ENCODE measurements at regions not wholly inside any gene's neighbourhood (a gene's known extent, or its start where the extent isn't known, plus 50 kb on each side); places are given as distances from the start of the nearest gene placed in this dataset.

DNA sequence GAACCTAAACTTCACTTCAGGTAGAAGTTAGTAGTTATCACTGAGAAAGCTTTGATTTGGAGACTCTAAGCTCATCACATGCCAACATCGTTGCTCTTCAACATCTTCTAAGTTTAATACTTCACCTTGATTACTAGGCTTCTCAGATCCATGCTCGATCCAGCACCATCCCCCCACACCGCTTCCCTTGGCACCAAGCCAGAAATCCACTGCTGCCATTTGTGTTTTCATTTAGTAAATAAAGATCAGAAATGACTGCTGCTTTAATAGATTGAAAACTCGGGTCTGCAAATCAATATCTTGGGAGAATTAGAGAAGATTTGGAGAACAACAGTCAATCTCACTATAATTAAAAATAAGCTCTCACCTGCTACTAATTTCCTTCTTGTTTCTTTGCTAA lies 214.7 kb upstream of the NR4A3 start:
- no peak for TF ChIP-seq CTCF (conservative IDR thresholded peaks at IDR 0.05; ENCODE audit: low read depth, low read length)
- no peak overlapping the region for H3K4me3 ChIP-seq (ENCODE audit: low read depth, low read length)
- no peak for DNase-seq (ENCODE audit: low read depth)

DNA sequence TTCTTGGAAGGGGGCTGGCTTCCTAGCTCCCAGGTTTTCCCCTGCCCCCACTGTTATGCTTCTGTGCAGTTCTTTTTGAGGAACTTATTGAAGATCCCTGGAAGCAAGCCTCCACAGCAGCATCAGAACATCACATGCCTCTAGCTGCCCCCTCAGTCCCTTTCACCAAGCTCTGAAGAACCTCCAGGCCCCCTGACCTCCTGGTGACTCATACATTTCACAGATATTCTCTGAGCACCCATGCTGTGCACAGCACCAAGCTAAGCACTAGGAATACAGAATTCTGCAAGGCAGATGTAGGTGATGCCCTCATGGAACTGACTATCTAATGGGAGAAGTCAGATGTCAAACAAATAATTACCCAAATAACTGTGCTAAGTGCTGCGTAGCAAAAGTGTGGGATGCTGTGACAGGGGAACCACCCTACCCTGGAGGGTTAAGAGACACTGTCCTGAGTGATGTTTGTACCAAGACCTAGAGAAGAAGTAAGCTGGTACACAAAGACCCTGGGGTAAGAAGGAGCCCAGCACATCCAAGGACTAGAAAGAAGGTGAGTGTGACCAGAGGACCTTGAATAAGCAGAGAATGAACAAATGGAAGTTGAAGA lies 213.7 kb upstream of the NR4A3 start:
- no peak overlapping the region for H3K4me3 ChIP-seq (ENCODE audit: low read depth, low read length)
- no peak for TF ChIP-seq CTCF (conservative IDR thresholded peaks at IDR 0.05; ENCODE audit: low read depth, low read length)
- DNase-seq (ENCODE audit: low read depth) = peak; percentile 95

- no peak for DNase-seq (ENCODE audit: low read depth)
- H3K4me3 ChIP-seq (ENCODE audit: low read depth, low read length) = no peak overlapping the region
- TF ChIP-seq CTCF (conservative IDR thresholded peaks at IDR 0.05; ENCODE audit: low read depth, low read length) = no peak
Measured at GRCh38 chr9:99614341-99614740, 207.3 kb upstream of the NR4A3 start.

GRCh38 chr9:99621040-99621439 lies 200.6 kb upstream of the NR4A3 start:
- no peak for TF ChIP-seq CTCF (conservative IDR thresholded peaks at IDR 0.05; ENCODE audit: low read depth, low read length)

DNA sequence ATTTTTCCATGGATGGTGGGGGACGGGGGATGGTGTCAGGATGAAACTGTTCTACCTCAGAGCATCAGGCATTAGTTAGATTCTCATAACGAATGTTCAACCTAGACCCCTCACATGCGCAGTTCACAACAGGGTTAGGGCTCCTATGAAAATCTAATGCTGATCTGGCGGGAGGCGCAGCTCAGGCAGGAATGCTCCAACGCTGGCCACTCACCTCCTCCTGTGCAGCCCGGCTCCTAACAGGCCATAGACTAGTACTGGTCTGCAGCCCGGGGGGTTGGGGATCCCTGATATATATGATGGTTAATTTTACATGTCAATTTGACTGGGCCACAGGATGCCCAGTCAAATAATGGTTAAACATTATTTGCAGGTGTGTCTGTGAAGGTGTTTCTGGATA lies 199.0 kb upstream of the NR4A3 start:
- TF ChIP-seq CTCF (conservative IDR thresholded peaks at IDR 0.05; ENCODE audit: low read depth, low read length) = no peak
- H3K4me3 ChIP-seq (ENCODE audit: low read depth, low read length) = no peak overlapping the region
- DNase-seq (ENCODE audit: low read depth) = no peak

More at GRCh38 chr9:99621040-99621439, 200.6 kb upstream of the NR4A3 start:
- DNase-seq (ENCODE audit: low read depth) = no peak
- H3K4me3 ChIP-seq (ENCODE audit: low read depth, low read length) = no peak overlapping the region

- no peak overlapping the region for H3K4me3 ChIP-seq (ENCODE audit: low read depth, low read length)
- DNase-seq (ENCODE audit: low read depth) = no peak
- TF ChIP-seq CTCF (conservative IDR thresholded peaks at IDR 0.05; ENCODE audit: low read depth, low read length) = no peak
Measured at GRCh38 chr9:99623780-99624364, 197.8 kb upstream of the NR4A3 start.
